MM.1S (cell line): ENCODE measurements at regions not wholly inside any gene's neighbourhood (a gene's known extent, or its start where the extent isn't known, plus 50 kb on each side); places are given as distances from the start of the nearest gene placed in this dataset.
"Not testable (repeated sequence)": the region's sequence is repeated elsewhere in the genome, so short reads cannot be mapped to it uniquely, and the experiment has no call there.

Source experiments
- DNase-seq: peaks from one replicate; pipeline ENCODE4 v3.0.0-alpha.2; 2015
- H2AFZ ChIP-seq: fragments of 300-600 bp; sonication (generic); 2 replicates; pipeline ENCODE4 v1.6.0; 2016; ENCODE audit warnings: antibody characterized with exemption, low read length
- H3F3A ChIP-seq: fragments of 300-600 bp; sonication (generic); 2 replicates; pipeline ENCODE4 v1.6.1; 2016; ENCODE audit warnings: mild to moderate bottlenecking, antibody characterized with exemption, low read length, moderate library complexity, mixed read lengths; ENCODE audit not compliant: insufficient read depth
- H3K27ac ChIP-seq: fragments of 300-600 bp; sonication (generic); 2 replicates; pipeline ENCODE4 v1.5.1; 2016; ENCODE audit warnings: mild to moderate bottlenecking, low read length
- H3K27me3 ChIP-seq: fragments of 300-600 bp; sonication (generic); replicated peaks from 2 replicates; pipeline ENCODE4 v1.6.0; 2016; ENCODE audit warnings: low read length; ENCODE audit not compliant: insufficient read depth
- H3K36me3 ChIP-seq: fragments of 300-600 bp; sonication (generic); replicated peaks from 2 replicates; pipeline ENCODE4 v1.6.1; 2016; ENCODE audit warnings: mild to moderate bottlenecking, low read length, mixed read lengths; ENCODE audit not compliant: insufficient read depth
- H3K4me1 ChIP-seq: fragments of 300-600 bp; sonication (generic); 2 replicates; pipeline ENCODE4 v1.6.1; 2016; ENCODE audit warnings: low read length, mixed read lengths
- H3K4me2 ChIP-seq: fragments of 300-600 bp; sonication (generic); 2 replicates; pipeline ENCODE4 v1.6.0; 2016; ENCODE audit warnings: low read depth, low read length
- H3K4me3 ChIP-seq: fragments of 300-600 bp; sonication (generic); 2 replicates; pipeline ENCODE4 v1.5.1; 2016; ENCODE audit warnings: low read length, mixed read lengths
- H3K79me2 ChIP-seq: fragments of 300-600 bp; sonication (generic); 2 replicates; pipeline ENCODE4 v1.6.1; 2016; ENCODE audit warnings: mixed run types, low read length, mixed read lengths
- H3K9ac ChIP-seq: fragments of 300-600 bp; sonication (generic); 2 replicates; pipeline ENCODE4 v1.6.1; 2016; ENCODE audit warnings: low read length, mixed read lengths
- H3K9me2 ChIP-seq: fragments of 300-600 bp; sonication (generic); replicated peaks from 2 replicates; pipeline ENCODE4 v1.6.1; 2016; ENCODE audit warnings: mild to moderate bottlenecking, low read length, mixed read lengths; ENCODE audit not compliant: insufficient read depth
- H3K9me3 ChIP-seq: fragments of 300-600 bp; sonication (generic); replicated peaks from 2 replicates; pipeline ENCODE4 v1.6.1; 2016; ENCODE audit warnings: mild to moderate bottlenecking, low read length, mixed read lengths; ENCODE audit not compliant: insufficient read depth
- H4K20me1 ChIP-seq: fragments of 300-600 bp; sonication (generic); 2 replicates; pipeline ENCODE4 v1.6.1; 2016; ENCODE audit warnings: mild to moderate bottlenecking, low read length, moderate library complexity, mixed read lengths; ENCODE audit not compliant: insufficient read depth
- EZH2 ChIP-seq: fragments of 300-600 bp; sonication (generic); optimal IDR thresholded peaks from 2 replicates; pipeline ENCODE3; 2017; ENCODE audit warnings: low read depth, mild to moderate bottlenecking, antibody characterized with exemption, low read length, mixed read lengths
- EZH2phosphoT487 ChIP-seq: fragments of 300-600 bp; sonication (generic); IDR thresholded peaks from 2 replicates; pipeline ENCODE4 v1.6.1; 2018; ENCODE audit warnings: antibody characterized with exemption, low read length
- TF ChIP-seq, protein P1 (sequence below): fragments of 300-600 bp; sonication (generic); IDR thresholded peaks from 2 replicates; pipeline ENCODE4 v1.5.1; 2016; ENCODE audit warnings: antibody characterized with exemption, low read length, mixed read lengths

DNA sequence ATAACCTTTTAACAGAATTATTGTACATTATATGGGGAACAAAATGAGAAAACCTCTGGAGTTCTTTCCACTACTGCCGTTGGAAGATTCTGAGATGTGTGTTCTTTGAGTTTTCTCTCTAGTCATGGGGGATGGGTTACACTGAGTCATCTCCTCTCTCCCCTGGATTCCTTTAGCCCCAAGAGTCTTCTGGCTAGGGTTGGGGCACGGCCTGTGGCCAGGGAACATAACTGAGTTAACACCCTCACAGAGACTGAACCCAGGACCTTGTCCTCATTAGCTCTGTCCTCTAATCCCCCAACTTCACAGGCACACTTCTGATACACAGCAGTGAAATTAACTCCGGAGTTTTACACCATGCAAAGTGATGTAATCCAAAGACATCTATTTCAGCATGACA lies 142.3 kb upstream of the F9 start:
- Histone ChIP-seq H3F3A (no peaks in the 10 kb centered on the region), H3K79me2 (no peaks in the 10 kb centered on the region), H3K9ac (no peak overlapping the region), H3K9me2 (no peaks in the 10 kb centered on the region), H3K27me3 (no peaks in the 10 kb centered on the region), H3K4me3 (no peak overlapping the region), H3K4me1 (0 out of 2 replicates have a peak, but pooled peaks cover 6% of the 10 kb centered on the region), H3K4me2 (no peak overlapping the region), H4K20me1 (no peaks in the 10 kb centered on the region), H3K36me3 (no peaks in the 10 kb centered on the region), H3K9me3 (no peaks in the 10 kb centered on the region), H3K27ac (no peak overlapping the region), H2AFZ (no peak overlapping the region)
- DNase-seq, result no peak
- TF ChIP-seq, protein P1, sequence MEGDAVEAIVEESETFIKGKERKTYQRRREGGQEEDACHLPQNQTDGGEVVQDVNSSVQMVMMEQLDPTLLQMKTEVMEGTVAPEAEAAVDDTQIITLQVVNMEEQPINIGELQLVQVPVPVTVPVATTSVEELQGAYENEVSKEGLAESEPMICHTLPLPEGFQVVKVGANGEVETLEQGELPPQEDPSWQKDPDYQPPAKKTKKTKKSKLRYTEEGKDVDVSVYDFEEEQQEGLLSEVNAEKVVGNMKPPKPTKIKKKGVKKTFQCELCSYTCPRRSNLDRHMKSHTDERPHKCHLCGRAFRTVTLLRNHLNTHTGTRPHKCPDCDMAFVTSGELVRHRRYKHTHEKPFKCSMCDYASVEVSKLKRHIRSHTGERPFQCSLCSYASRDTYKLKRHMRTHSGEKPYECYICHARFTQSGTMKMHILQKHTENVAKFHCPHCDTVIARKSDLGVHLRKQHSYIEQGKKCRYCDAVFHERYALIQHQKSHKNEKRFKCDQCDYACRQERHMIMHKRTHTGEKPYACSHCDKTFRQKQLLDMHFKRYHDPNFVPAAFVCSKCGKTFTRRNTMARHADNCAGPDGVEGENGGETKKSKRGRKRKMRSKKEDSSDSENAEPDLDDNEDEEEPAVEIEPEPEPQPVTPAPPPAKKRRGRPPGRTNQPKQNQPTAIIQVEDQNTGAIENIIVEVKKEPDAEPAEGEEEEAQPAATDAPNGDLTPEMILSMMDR, result no peak
- TF ChIP-seq EZH2phosphoT487 (no peak), EZH2 (no peak)

DNA sequence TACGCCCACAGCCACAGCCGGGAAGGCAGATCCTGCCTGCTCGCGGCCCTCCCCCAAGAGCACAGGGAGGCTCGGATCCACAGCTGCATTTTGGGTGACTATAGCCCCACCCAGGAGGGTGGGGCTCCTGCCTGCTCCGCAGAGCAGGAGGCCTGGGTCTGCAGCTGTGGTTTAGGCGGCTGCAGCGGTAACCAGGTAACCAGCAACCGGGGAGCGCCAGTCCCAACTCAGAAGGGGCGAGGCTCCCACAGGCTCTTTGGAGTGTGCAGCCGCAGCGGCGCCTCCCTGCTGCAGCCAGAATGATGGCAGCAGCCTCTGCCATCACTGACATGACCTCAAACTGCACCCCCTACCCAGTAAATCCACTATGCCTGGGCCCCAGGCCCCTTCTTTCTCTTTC lies 148.0 kb upstream of the F9 start:
- no peak overlapping the region for H3K4me3 ChIP-seq
- H3K36me3 ChIP-seq, result no peaks in the 10 kb centered on the region
- TF ChIP-seq EZH2 (no peak), EZH2phosphoT487 (no peak)
- TF ChIP-seq, protein P1, result no peak
- no peaks in the 10 kb centered on the region for H3K9me3 ChIP-seq
- no peaks in the 10 kb centered on the region for H3F3A ChIP-seq
- no peak for DNase-seq
- no peaks in the 10 kb centered on the region for H3K79me2 ChIP-seq
- H4K20me1 ChIP-seq, result no peaks in the 10 kb centered on the region
- H3K9ac ChIP-seq, result no peak overlapping the region
- no peak overlapping the region for H3K27ac ChIP-seq
- H2AFZ ChIP-seq, result no peak overlapping the region
- no peak overlapping the region for H3K4me2 ChIP-seq
- H3K9me2 ChIP-seq, result no peaks in the 10 kb centered on the region
- H3K4me1 ChIP-seq, result no peaks in the 10 kb centered on the region; the same call in 1 of the 2 replicates
- no peaks in the 10 kb centered on the region for H3K27me3 ChIP-seq

DNA sequence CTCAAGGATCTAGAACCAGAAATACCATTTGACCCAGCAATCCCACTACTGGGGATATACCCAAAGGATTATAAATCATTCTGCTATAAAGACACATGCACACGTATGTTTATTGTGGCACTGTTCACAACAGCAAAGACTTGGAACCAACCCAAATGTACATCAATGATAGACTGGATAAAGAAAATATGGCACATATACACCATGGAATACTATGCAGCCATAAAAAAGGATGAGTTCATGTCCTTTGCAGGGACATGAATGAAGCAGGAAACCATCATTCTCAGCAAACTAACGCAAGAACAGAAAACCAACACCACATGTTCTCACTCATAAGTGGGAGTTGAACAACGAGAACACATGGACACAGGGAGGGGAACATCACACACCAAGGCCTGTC lies 154.0 kb upstream of the F9 start:
- not testable (repeated sequence) for H4K20me1 ChIP-seq, H2AFZ ChIP-seq, DNase-seq, H3K4me3 ChIP-seq, H3K4me2 ChIP-seq, H3K9me3 ChIP-seq, H3K9me2 ChIP-seq, H3K27ac ChIP-seq, H3K36me3 ChIP-seq, H3K27me3 ChIP-seq, H3K4me1 ChIP-seq, H3K79me2 ChIP-seq, H3K9ac ChIP-seq, H3F3A ChIP-seq

DNA sequence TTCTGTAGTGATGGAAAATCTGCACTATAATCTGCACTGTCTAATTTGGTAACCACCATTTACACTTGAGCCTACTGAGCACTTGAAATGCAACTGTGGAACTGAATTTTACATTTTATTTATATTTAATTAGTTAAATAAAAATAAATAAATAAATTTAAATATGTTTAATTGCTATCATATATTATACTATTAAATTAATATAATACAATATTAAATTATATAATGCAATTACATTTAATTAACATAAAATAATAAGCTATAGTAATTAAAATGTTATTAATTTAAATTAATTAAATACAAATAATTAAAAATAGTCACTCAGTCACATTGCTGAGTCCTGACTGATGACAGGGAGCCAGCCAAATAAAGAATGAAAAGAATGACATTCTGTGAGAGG lies 170.2 kb upstream of the F9 start:
- Histone ChIP-seq H3K4me1 (no peaks in the 10 kb centered on the region), H3K9me3 (no peaks in the 10 kb centered on the region), H3K4me3 (no peak overlapping the region), H3K9me2 (no peaks in the 10 kb centered on the region), H3K9ac (no peak overlapping the region), H2AFZ (no peak overlapping the region), H3F3A (no peaks in the 10 kb centered on the region), H4K20me1 (no peaks in the 10 kb centered on the region), H3K36me3 (no peaks in the 10 kb centered on the region), H3K4me2 (no peak overlapping the region), H3K27ac (no peak overlapping the region), H3K79me2 (no peaks in the 10 kb centered on the region), H3K27me3 (no peaks in the 10 kb centered on the region)
- TF ChIP-seq EZH2, result no peak
- no peak for TF ChIP-seq EZH2phosphoT487
- TF ChIP-seq, protein P1, result no peak
- DNase-seq, result no peak

DNA sequence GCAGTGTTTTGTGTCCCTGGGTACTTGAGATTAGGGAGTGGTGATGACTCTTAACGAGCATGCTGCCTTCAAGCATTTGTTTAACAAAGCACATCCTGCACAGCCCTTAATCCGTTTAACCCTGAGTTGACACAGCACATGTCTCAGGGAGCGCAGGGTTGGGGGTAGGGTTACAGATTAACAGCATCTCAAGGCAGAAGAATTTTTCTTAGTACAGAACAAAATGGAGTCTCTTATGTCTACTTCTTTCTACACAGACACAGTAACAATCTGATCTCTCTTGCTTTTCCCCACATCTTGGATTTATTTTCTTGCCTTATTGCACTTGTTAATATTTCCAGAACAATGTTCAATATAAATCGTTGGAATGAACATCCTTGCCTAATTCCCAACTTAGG lies 187.9 kb upstream of the F9 start:
- not testable (repeated sequence) for H3K4me2 ChIP-seq, H3K27ac ChIP-seq, H3K4me3 ChIP-seq, H2AFZ ChIP-seq, H4K20me1 ChIP-seq, H3F3A ChIP-seq, H3K4me1 ChIP-seq, H3K9ac ChIP-seq, H3K27me3 ChIP-seq, H3K36me3 ChIP-seq, H3K9me3 ChIP-seq, H3K79me2 ChIP-seq, DNase-seq, H3K9me2 ChIP-seq
